ENCODE measurements at regions not wholly inside any gene's neighbourhood (a gene's known extent, or its start where the extent isn't known, plus 50 kb on each side); places are given as distances from the start of the nearest gene placed in this dataset.

GRCh38 chr15:91385311-91385710 is 285.3 kb downstream of the SV2B start:
- TF ChIP-seq, protein P1, sequence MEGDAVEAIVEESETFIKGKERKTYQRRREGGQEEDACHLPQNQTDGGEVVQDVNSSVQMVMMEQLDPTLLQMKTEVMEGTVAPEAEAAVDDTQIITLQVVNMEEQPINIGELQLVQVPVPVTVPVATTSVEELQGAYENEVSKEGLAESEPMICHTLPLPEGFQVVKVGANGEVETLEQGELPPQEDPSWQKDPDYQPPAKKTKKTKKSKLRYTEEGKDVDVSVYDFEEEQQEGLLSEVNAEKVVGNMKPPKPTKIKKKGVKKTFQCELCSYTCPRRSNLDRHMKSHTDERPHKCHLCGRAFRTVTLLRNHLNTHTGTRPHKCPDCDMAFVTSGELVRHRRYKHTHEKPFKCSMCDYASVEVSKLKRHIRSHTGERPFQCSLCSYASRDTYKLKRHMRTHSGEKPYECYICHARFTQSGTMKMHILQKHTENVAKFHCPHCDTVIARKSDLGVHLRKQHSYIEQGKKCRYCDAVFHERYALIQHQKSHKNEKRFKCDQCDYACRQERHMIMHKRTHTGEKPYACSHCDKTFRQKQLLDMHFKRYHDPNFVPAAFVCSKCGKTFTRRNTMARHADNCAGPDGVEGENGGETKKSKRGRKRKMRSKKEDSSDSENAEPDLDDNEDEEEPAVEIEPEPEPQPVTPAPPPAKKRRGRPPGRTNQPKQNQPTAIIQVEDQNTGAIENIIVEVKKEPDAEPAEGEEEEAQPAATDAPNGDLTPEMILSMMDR (IDR thresholded peaks at IDR 0.05; ENCODE audit: borderline replicate concordance, control extremely low read depth, extremely low read depth, insufficient read depth, missing control alignments), result no peak
- no peak for DNase-seq (ENCODE audit: low spot score)
- in situ Hi-C loops (cut with MboI; ENCODE audit: low sequenced_read_pairs, unreplicated experiment), result no loop called here

DNA sequence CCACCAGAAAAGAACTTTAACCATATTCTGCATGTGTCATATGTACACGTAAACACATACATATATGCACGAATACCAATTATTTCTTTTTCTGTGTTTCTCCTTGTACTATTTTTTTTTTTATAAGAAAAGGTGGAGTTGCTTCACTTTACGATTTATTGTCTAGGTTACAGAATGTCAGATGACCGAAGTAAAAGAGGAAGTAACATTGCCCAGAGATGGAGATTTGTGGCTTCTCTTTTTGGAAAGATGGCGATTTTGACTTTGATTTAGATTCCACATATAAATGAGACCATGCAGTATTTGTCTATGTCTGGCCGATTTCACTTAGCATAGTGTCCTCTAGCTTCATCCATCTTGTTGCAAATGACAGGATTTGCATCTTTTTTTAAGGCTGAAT is 293.1 kb downstream of the SV2B start:
- in situ Hi-C loops (cut with MboI; ENCODE audit: low sequenced_read_pairs, unreplicated experiment), result no loop called here
- no peak for DNase-seq (ENCODE audit: low spot score)
- TF ChIP-seq, protein P1 (IDR thresholded peaks at IDR 0.05; ENCODE audit: borderline replicate concordance, control extremely low read depth, extremely low read depth, insufficient read depth, missing control alignments), result no peak

DNA sequence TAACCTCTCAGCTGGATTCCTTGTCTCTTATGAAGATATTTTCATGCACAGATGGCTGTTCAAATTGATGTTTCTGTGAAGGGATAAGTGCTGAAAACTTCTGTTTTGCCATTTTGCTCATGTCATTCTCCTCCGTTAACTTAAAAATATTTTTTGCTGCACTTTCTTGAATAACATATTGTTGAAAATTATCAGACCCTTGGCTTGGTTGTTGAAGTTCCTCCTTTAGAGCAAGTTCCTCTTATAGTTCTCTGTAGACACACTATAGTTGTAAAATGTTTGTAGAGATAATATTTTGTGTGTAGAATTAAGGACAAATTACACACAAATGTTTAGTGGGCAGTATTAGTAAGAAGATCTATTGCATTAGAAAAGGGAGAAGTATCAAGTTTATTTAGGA is 300.4 kb downstream of the SV2B start:
- in situ Hi-C loops (cut with MboI; ENCODE audit: low sequenced_read_pairs, unreplicated experiment), result no loop called here

GRCh38 chr15:91407269-91407889 is 307.3 kb downstream of the SV2B start:
- TF ChIP-seq, protein P1 (IDR thresholded peaks at IDR 0.05; ENCODE audit: borderline replicate concordance, control extremely low read depth, extremely low read depth, insufficient read depth, missing control alignments), result no peak
- in situ Hi-C loops (cut with MboI; ENCODE audit: low sequenced_read_pairs, unreplicated experiment), result no loop called here
- DNase-seq (ENCODE audit: low spot score), result no peak

More for the DNA sequence above, 300.4 kb downstream of the SV2B start:
- TF ChIP-seq, protein P1 (IDR thresholded peaks at IDR 0.05; ENCODE audit: borderline replicate concordance, control extremely low read depth, extremely low read depth, insufficient read depth, missing control alignments), result no peak
- no peak for DNase-seq (ENCODE audit: low spot score)

GRCh38 chr15:91408476-91409076 is 308.5 kb downstream of the SV2B start:
- no peak for DNase-seq (ENCODE audit: low spot score)
- in situ Hi-C loops (cut with MboI; ENCODE audit: low sequenced_read_pairs, unreplicated experiment), result no loop called here
- TF ChIP-seq, protein P1 (IDR thresholded peaks at IDR 0.05; ENCODE audit: borderline replicate concordance, control extremely low read depth, extremely low read depth, insufficient read depth, missing control alignments), result no peak

- TF ChIP-seq, protein P1 (IDR thresholded peaks at IDR 0.05; ENCODE audit: borderline replicate concordance, control extremely low read depth, extremely low read depth, insufficient read depth, missing control alignments), result no peak
- in situ Hi-C loops (cut with MboI; ENCODE audit: low sequenced_read_pairs, unreplicated experiment), result no loop called here
- DNase-seq (ENCODE audit: low spot score), result no peak
Observed at GRCh38 chr15:91409387-91409786, 309.3 kb downstream of the SV2B start.

All from GM13976 (cell line).